Upper lobe of right lung (tissue), 1 donor: ENCODE measurements at regions not wholly inside any gene's neighbourhood (a gene's known extent, or its start where the extent isn't known, plus 50 kb on each side); places are given as distances from the start of the nearest gene placed in this dataset.

Experiments
- ATAC-seq: fragments of 200-7000 bp; cut with Tn5 transposase; one replicate; pipeline ENCODE4 v1.9.1; 2020; ENCODE audit warnings: mild to moderate bottlenecking, moderate library complexity
- DNase-seq: peaks from one replicate; pipeline ENCODE4 v3.0.0-alpha.2; 2020
- H3K27ac ChIP-seq: fragments of 200-600 bp; one replicate; pipeline ENCODE4 v1.8.0; 2022
- H3K27me3 ChIP-seq: fragments of 200-600 bp; one replicate; pipeline ENCODE4 v1.8.0; 2022; ENCODE audit warnings: mild to moderate bottlenecking
- H3K36me3 ChIP-seq: fragments of 200-600 bp; one replicate; pipeline ENCODE4 v1.8.0; 2022
- H3K4me1 ChIP-seq: fragments of 200-600 bp; one replicate; pipeline ENCODE4 v1.8.0; 2022
- H3K4me3 ChIP-seq: fragments of 200-600 bp; one replicate; pipeline ENCODE4 v1.8.0; 2022; ENCODE audit warnings: mild to moderate bottlenecking
- H3K9me3 ChIP-seq: fragments of 200-600 bp; one replicate; pipeline ENCODE4 v1.8.0; 2022
- CTCF ChIP-seq: fragments of 200-600 bp; IDR thresholded peaks from one replicate; pipeline ENCODE4 v1.8.0; 2022; ENCODE audit warnings: antibody characterized with exemption
- intact Hi-C: fragments of 100-400 bp; cut with DNase I; formaldehyde crosslinking; loops from one replicate; pipeline ENCODE4 v1.11.0; 2022
- donor health status: DM: no; HTN: yes; CAD: no; lungs with severe emphysema.

GRCh38 chr1:89454845-89455521 is 69.6 kb upstream of the LRRC8B start:
- H3K4me3 ChIP-seq, result no peak overlapping the region
- DNase-seq (no peak), ATAC-seq (peak; percentile 94)
- no peaks in the 10 kb centered on the region for H3K4me1 ChIP-seq
- no peaks in the 10 kb centered on the region for H3K9me3 ChIP-seq
- intact Hi-C loops, result loop anchor here (5.0 to 10.0 kb wide), 2 partner anchors 100 to 458 kb away; no protein-coding TSS in a partner anchor
- H3K36me3 ChIP-seq, result no peaks in the 10 kb centered on the region
- H3K27ac ChIP-seq, result no peak overlapping the region
- H3K27me3 ChIP-seq, result no peaks in the 10 kb centered on the region
- TF ChIP-seq CTCF, result peak; percentile 70

- Histone ChIP-seq H3K4me1 (no peaks in the 10 kb centered on the region), H3K4me3 (no peak overlapping the region), H3K36me3 (no peaks in the 10 kb centered on the region), H3K27ac (no peak overlapping the region), H3K9me3 (no peaks in the 10 kb centered on the region), H3K27me3 (no peaks in the 10 kb centered on the region)
- intact Hi-C loops, result loop anchor here (5.0 to 10.0 kb wide), 2 partner anchors 102 to 460 kb away; no protein-coding TSS in a partner anchor
- DNase-seq (no peak), ATAC-seq (no peak)
- TF ChIP-seq CTCF, result no peak
Observed at GRCh38 chr1:89457046-89457445, 67.6 kb upstream of the LRRC8B start.

GRCh38 chr1:89459081-89459480 is 65.5 kb upstream of the LRRC8B start:
- Histone ChIP-seq H3K27me3 (no peaks in the 10 kb centered on the region), H3K36me3 (no peaks in the 10 kb centered on the region), H3K9me3 (no peaks in the 10 kb centered on the region), H3K4me3 (no peak overlapping the region), H3K27ac (no peak overlapping the region), H3K4me1 (no peaks in the 10 kb centered on the region)
- intact Hi-C loops, result loop anchor here (5.0 to 10.0 kb wide), 2 partner anchors 104 to 462 kb away; no protein-coding TSS in a partner anchor
- TF ChIP-seq CTCF, result no peak
- no peak for DNase-seq
- no peak for ATAC-seq

GRCh38 chr1:89460325-89460724 is 64.3 kb upstream of the LRRC8B start:
- H3K9me3 ChIP-seq, result no peaks in the 10 kb centered on the region
- ATAC-seq (no peak), DNase-seq (no peak)
- H3K4me3 ChIP-seq, result no peak overlapping the region
- no peaks in the 10 kb centered on the region for H3K36me3 ChIP-seq
- intact Hi-C loops, result no loop called here
- H3K27ac ChIP-seq, result no peak overlapping the region
- H3K27me3 ChIP-seq, result no peaks in the 10 kb centered on the region
- TF ChIP-seq CTCF, result no peak
- H3K4me1 ChIP-seq, result no peaks in the 10 kb centered on the region

- no peak for DNase-seq
- Histone ChIP-seq H3K4me3 (no peak overlapping the region), H3K36me3 (no peaks in the 10 kb centered on the region), H3K27ac (no peak overlapping the region), H3K27me3 (no peaks in the 10 kb centered on the region), H3K9me3 (no peaks in the 10 kb centered on the region), H3K4me1 (no peaks in the 10 kb centered on the region)
- ATAC-seq, result no peak
- TF ChIP-seq CTCF, result no peak
- intact Hi-C loops, result no loop called here
Observed at GRCh38 chr1:89462250-89462649, 62.4 kb upstream of the LRRC8B start.

- Histone ChIP-seq H3K36me3 (no peaks in the 10 kb centered on the region), H3K9me3 (no peaks in the 10 kb centered on the region), H3K4me1 (no peaks in the 10 kb centered on the region), H3K27me3 (no peaks in the 10 kb centered on the region), H3K4me3 (no peak overlapping the region), H3K27ac (no peak overlapping the region)
- no peak for TF ChIP-seq CTCF
- intact Hi-C loops, result no loop called here
- no peak for ATAC-seq
- DNase-seq, result no peak
Observed at GRCh38 chr1:89464008-89464407, 60.6 kb upstream of the LRRC8B start.
